ENCODE measurements at regions not wholly inside any gene's neighbourhood (a gene's known extent, or its start where the extent isn't known, plus 50 kb on each side); places are given as distances from the start of the nearest gene placed in this dataset.

GRCh38 chr11:96464700-96465307 lies 75.0 kb downstream of the JRKL start:
- Histone ChIP-seq H3K36me3 (no peaks in the 10 kb centered on the region), H3K27me3 (no peaks in the 10 kb centered on the region), H3K27ac (no peak overlapping the region), H3K4me1 (peaks cover 0 to 7% (median 0%) of the 10 kb centered on the region in 4 donors), H3K9me3 (no peaks in the 10 kb centered on the region), H3K4me3 (no peak overlapping the region)
- TF ChIP-seq POLR2A (IDR thresholded peaks at IDR 0.05) = no peak
- TF ChIP-seq, protein P1, sequence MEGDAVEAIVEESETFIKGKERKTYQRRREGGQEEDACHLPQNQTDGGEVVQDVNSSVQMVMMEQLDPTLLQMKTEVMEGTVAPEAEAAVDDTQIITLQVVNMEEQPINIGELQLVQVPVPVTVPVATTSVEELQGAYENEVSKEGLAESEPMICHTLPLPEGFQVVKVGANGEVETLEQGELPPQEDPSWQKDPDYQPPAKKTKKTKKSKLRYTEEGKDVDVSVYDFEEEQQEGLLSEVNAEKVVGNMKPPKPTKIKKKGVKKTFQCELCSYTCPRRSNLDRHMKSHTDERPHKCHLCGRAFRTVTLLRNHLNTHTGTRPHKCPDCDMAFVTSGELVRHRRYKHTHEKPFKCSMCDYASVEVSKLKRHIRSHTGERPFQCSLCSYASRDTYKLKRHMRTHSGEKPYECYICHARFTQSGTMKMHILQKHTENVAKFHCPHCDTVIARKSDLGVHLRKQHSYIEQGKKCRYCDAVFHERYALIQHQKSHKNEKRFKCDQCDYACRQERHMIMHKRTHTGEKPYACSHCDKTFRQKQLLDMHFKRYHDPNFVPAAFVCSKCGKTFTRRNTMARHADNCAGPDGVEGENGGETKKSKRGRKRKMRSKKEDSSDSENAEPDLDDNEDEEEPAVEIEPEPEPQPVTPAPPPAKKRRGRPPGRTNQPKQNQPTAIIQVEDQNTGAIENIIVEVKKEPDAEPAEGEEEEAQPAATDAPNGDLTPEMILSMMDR (IDR thresholded peaks at IDR 0.05) = peak; percentile 36 to 66 (median 58)
- DNase-seq = no peak

DNA sequence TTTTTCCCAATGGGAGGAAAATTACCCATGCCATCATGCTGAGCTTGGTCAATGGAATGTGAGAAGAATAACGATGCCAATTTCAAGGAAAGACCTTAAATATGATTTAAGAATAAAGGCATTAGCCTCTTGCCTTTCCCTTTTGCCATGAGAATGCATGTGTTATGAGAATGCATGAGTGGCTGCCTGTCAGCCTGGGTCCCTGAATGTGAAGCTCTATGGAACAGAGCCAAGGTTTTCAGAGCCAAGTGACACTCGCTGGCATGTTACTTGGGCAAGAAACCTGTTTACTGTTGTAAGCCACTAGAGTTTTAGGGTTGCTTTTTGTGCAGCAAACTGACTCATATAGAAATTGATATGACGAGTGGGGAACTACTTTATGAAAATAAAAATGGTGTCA lies 75.7 kb downstream of the JRKL start:
- no peak overlapping the region for H3K27ac ChIP-seq
- H3K9me3 ChIP-seq = no peaks in the 10 kb centered on the region
- H3K27me3 ChIP-seq = no peaks in the 10 kb centered on the region
- no peak for DNase-seq
- TF ChIP-seq POLR2A (IDR thresholded peaks at IDR 0.05) = no peak
- TF ChIP-seq, protein P1 (IDR thresholded peaks at IDR 0.05) = no peak
- no peak overlapping the region for H3K4me3 ChIP-seq
- H3K4me1 ChIP-seq = peaks cover 0 to 7% (median 0%) of the 10 kb centered on the region in 4 donors
- no peaks in the 10 kb centered on the region for H3K36me3 ChIP-seq

- H3K9me3 ChIP-seq = no peaks in the 10 kb centered on the region
- no peak for DNase-seq
- no peak overlapping the region for H3K27ac ChIP-seq
- H3K4me3 ChIP-seq = no peak overlapping the region
- no peaks in the 10 kb centered on the region for H3K36me3 ChIP-seq
- TF ChIP-seq POLR2A (IDR thresholded peaks at IDR 0.05) = no peak
- TF ChIP-seq, protein P1 (IDR thresholded peaks at IDR 0.05) = no peak
- peaks cover 0 to 7% (median 0%) of the 10 kb centered on the region in 4 donors for H3K4me1 ChIP-seq
- no peaks in the 10 kb centered on the region for H3K27me3 ChIP-seq
These were observed 76.8 kb downstream of the JRKL start for GRCh38 chr11:96466607-96467006.

GRCh38 chr11:96469776-96470175 lies 80.0 kb downstream of the JRKL start:
- Histone ChIP-seq H3K4me1 (no peaks in the 10 kb centered on the region), H3K36me3 (no peaks in the 10 kb centered on the region), H3K27ac (no peak overlapping the region), H3K4me3 (no peak overlapping the region), H3K27me3 (no peaks in the 10 kb centered on the region), H3K9me3 (peaks cover 0 to 5% (median 0%) of the 10 kb centered on the region in 4 donors)
- no peak for DNase-seq
- TF ChIP-seq, protein P1 (IDR thresholded peaks at IDR 0.05) = no peak
- TF ChIP-seq POLR2A (IDR thresholded peaks at IDR 0.05) = no peak

DNA sequence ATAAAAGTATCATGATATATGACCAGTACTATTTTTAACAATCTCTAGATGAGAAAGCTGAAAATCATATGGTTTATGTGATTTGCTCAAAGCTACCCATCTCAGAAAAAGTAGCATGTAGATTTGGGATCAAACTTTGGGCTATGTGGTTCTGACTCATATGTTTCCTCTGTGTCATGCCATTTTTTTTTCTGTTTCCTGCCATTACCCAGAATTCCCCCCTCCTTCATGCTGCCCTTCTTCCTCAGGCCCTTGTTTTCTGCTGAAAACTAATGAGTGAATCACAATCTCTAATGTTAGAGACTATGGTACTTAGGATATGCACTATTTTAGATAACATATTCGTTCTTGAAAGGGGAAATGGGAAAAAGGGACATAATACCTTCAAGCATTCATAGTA lies 80.7 kb downstream of the JRKL start:
- no peak for TF ChIP-seq POLR2A (IDR thresholded peaks at IDR 0.05)
- TF ChIP-seq, protein P1 (IDR thresholded peaks at IDR 0.05) = no peak
- peaks cover 0 to 5% (median 0%) of the 10 kb centered on the region in 4 donors for H3K9me3 ChIP-seq
- no peak overlapping the region for H3K27ac ChIP-seq
- H3K4me3 ChIP-seq = no peak overlapping the region
- DNase-seq = no peak
- H3K4me1 ChIP-seq = no peaks in the 10 kb centered on the region
- no peaks in the 10 kb centered on the region for H3K27me3 ChIP-seq
- H3K36me3 ChIP-seq = no peaks in the 10 kb centered on the region

All from Peyer's patch (tissue), 4 donors.